ENCODE measurements at regions not wholly inside any gene's neighbourhood (a gene's known extent, or its start where the extent isn't known, plus 50 kb on each side); places are given as distances from the start of the nearest gene placed in this dataset.

DNA sequence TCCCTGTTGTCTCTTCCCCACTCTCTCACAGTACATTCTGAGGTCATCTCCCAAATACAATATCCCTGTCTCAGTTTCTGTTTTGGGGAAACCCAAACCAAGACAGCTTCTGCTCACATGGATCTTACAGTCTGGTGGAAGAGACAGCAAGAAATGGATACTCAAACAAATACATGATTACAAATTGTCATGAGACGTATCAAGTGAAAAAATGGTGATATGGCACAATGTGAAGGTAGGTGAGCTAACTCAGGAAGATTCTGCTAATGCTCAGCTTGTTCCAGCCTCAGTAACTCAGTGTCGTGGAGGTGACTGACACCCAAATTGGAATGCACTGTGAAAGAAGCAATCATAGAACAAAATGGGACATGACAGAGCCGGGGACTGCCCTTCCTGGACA lies 68.3 kb downstream of the CHST1 start:
- Histone ChIP-seq H3K4me1 (no peaks in the 10 kb centered on the region), H3K9me3 (peaks cover 0 to 10% (median 0%) of the 10 kb centered on the region in 12 donors), H3K4me3 (no peak overlapping the region), H3K36me3 (no peaks in the 10 kb centered on the region), H3K27ac (no peak overlapping the region), H3K27me3 (peaks cover 0 to 19% (median 0%) of the 10 kb centered on the region in 9 donors)
- intact Hi-C loops (cut with DNase I) = no loop called here
- WGBS, 4 donors = 58 to 72% (median 67%) methylated on average over 3 of the region's 3 CpGs
- no peak for DNase-seq
- no peak for ATAC-seq
- TF ChIP-seq, protein P1, sequence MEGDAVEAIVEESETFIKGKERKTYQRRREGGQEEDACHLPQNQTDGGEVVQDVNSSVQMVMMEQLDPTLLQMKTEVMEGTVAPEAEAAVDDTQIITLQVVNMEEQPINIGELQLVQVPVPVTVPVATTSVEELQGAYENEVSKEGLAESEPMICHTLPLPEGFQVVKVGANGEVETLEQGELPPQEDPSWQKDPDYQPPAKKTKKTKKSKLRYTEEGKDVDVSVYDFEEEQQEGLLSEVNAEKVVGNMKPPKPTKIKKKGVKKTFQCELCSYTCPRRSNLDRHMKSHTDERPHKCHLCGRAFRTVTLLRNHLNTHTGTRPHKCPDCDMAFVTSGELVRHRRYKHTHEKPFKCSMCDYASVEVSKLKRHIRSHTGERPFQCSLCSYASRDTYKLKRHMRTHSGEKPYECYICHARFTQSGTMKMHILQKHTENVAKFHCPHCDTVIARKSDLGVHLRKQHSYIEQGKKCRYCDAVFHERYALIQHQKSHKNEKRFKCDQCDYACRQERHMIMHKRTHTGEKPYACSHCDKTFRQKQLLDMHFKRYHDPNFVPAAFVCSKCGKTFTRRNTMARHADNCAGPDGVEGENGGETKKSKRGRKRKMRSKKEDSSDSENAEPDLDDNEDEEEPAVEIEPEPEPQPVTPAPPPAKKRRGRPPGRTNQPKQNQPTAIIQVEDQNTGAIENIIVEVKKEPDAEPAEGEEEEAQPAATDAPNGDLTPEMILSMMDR (IDR thresholded peaks at IDR 0.05) = no peak
- no peak for TF ChIP-seq POLR2A (IDR thresholded peaks at IDR 0.05)

DNA sequence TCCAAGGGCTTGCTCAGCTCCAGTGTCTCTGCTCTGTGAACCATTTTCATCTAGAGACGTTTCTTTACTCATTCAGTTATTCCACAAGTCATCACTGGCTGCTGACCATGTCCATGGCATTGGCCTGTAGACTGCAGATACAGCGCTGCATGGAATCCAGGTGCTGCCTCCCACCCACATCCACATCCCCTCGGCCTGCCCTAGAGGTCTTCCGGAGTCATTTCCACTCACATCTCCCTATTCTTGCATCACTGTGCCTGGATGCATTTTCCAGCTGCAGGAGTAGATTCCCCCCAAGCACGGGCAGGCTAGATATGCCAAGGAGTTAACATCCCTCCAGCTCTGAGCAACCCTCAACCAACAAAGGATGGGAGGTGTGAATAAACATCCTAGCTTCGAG lies 68.9 kb downstream of the CHST1 start:
- 44 to 59% (median 46%) methylated on average over 6 of the region's 6 CpGs for WGBS, 4 donors
- intact Hi-C loops (cut with DNase I) = no loop called here

DNA sequence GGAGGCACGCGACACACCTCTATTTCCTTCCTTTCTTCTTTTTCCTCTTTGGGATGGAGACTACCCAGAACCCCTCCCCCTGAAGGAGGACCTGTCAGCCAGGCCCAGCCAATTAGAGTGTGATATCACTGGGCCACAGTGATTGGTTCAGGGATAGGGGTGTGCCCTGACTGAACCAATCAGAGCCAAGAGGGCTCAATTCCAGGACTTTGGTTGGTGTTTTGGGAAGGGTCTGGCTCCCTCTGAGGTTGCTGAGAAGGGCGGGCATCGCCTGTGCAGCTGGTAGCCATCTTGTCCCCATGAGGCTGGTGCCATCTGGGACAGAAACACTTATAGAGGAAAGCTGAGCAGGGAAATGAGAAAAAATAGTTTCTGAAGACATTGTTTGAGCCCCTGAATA lies 71.4 kb downstream of the CHST1 start:
- no peaks in the 10 kb centered on the region for H3K9me3 ChIP-seq
- WGBS, 4 donors = 75 to 91% (median 80%) methylated on average over 4 of the region's 4 CpGs
- no peak overlapping the region for H3K4me3 ChIP-seq
- H3K27me3 ChIP-seq = peaks cover 0 to 12% (median 0%) of the 10 kb centered on the region in 9 donors
- H3K27ac ChIP-seq = no peak overlapping the region
- no peak for ATAC-seq
- DNase-seq = no peak
- H3K36me3 ChIP-seq = no peaks in the 10 kb centered on the region
- H3K4me1 ChIP-seq = peaks cover 0 to 5% (median 0%) of the 10 kb centered on the region in 12 donors
- TF ChIP-seq, protein P1 (IDR thresholded peaks at IDR 0.05) = no peak
- no peak for TF ChIP-seq POLR2A (IDR thresholded peaks at IDR 0.05)
- intact Hi-C loops (cut with DNase I) = no loop called here

More for the DNA sequence above, 68.9 kb downstream of the CHST1 start:
- Histone ChIP-seq H3K36me3 (no peaks in the 10 kb centered on the region), H3K4me3 (no peak overlapping the region), H3K27me3 (peaks cover 0 to 19% (median 0%) of the 10 kb centered on the region in 9 donors), H3K4me1 (no peaks in the 10 kb centered on the region), H3K27ac (no peak overlapping the region), H3K9me3 (peaks cover 0 to 5% (median 0%) of the 10 kb centered on the region in 12 donors)
- TF ChIP-seq POLR2A (IDR thresholded peaks at IDR 0.05) = no peak
- TF ChIP-seq, protein P1 (IDR thresholded peaks at IDR 0.05) = no peak
- DNase-seq (no peak), ATAC-seq (no peak)

DNA sequence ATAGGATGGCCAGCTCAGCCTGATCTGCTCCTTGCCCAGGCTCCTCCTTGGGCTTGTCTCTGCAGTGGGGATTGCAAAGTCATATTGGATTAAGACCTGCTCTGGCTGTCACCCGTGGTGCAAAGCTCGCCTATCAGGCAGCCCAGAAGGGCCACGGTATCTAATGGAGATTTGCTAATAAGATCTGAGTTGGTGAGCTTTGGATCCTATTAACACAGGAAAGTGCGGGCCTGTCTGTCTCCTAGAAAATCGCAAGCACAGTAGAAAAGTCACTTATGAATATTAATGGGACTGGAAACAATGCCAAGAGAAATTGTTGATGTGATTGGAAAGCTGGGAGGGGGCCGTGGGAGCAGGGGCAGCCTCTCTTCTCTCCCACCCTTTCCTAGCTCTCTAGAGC lies 72.8 kb downstream of the CHST1 start:
- ATAC-seq = no peak
- no peaks in the 10 kb centered on the region for H3K9me3 ChIP-seq
- no peaks in the 10 kb centered on the region for H3K36me3 ChIP-seq
- 60 to 83% (median 65%) methylated on average over 4 to 6 of the region's 6 CpGs for WGBS, 4 donors
- TF ChIP-seq, protein P1 (IDR thresholded peaks at IDR 0.05) = no peak
- TF ChIP-seq POLR2A (IDR thresholded peaks at IDR 0.05) = no peak
- H3K4me3 ChIP-seq = no peak overlapping the region
- peaks cover 0 to 11% (median 0%) of the 10 kb centered on the region in 9 donors for H3K27me3 ChIP-seq
- intact Hi-C loops (cut with DNase I) = no loop called here
- peaks cover 0 to 5% (median 0%) of the 10 kb centered on the region in 12 donors for H3K4me1 ChIP-seq
- DNase-seq = no peak
- no peak overlapping the region for H3K27ac ChIP-seq

Data from heart left ventricle (tissue), 16 donors.